GM12891 (cell line): ENCODE measurements at regions not wholly inside any gene's neighbourhood (a gene's known extent, or its start where the extent isn't known, plus 50 kb on each side); places are given as distances from the start of the nearest gene placed in this dataset.
A peak's percentile ranks its signal among the peaks of the same experiment; 100 is the strongest.

ENCODE experiments used
- DNase-seq: peaks from one replicate; pipeline ENCODE4 v3.0.0; 2011; ENCODE audit warnings: low spot score; ENCODE audit not compliant: insufficient read length
- FAIRE-seq: peaks from 2 replicates; lab custom pipeline; 2011; peaks lifted over from hg19 to GRCh38; lab: Jason Lieb, UNC
- PAX5 ChIP-seq: IDR thresholded peaks from 2 replicates; pipeline ENCODE4 v1.6.1; 2011; ENCODE audit warnings: low read length, moderate library complexity, mild to moderate bottlenecking; ENCODE audit not compliant: insufficient read depth, severe bottlenecking
- POLR2A ChIP-seq: IDR thresholded peaks from 2 replicates; pipeline ENCODE4 v1.6.1; 2011; ENCODE audit warnings: low read depth, low read length, control low read depth
- POLR2AphosphoS5 ChIP-seq: IDR thresholded peaks from 2 replicates; pipeline ENCODE4 v1.6.1; 2011; ENCODE audit warnings: low read depth, low read length, control low read depth
- POU2F2 ChIP-seq: IDR thresholded peaks from 2 replicates; pipeline ENCODE4 v1.6.1; 2011; ENCODE audit warnings: low read depth, mild to moderate bottlenecking, control low read depth, low read length, moderate library complexity
- SPI1 ChIP-seq: IDR thresholded peaks from 2 replicates; pipeline ENCODE4 v1.6.1; 2011; ENCODE audit warnings: low read depth, low read length, control low read depth
- TAF1 ChIP-seq: IDR thresholded peaks from 2 replicates; pipeline ENCODE4 v1.6.1; 2011; ENCODE audit warnings: low read depth, low read length, control low read depth

GRCh38 chr2:47256416-47257087 is 80.2 kb upstream of the CALM2 start:
- TF ChIP-seq POLR2AphosphoS5 (no peak), PAX5 (no peak), POLR2A (no peak), POU2F2 (no peak), SPI1 (no peak), TAF1 (no peak)
- no peak for FAIRE-seq
- DNase-seq = no peak

GRCh38 chr2:47255794-47256193 is 79.5 kb upstream of the CALM2 start:
- TF ChIP-seq POLR2AphosphoS5 (no peak), POU2F2 (no peak), PAX5 (no peak), TAF1 (no peak), POLR2A (no peak), SPI1 (no peak)
- no peak for FAIRE-seq
- no peak for DNase-seq

- no peak for TF ChIP-seq PAX5
- no peak for TF ChIP-seq POU2F2
- TF ChIP-seq TAF1 = no peak
- TF ChIP-seq SPI1 = peak; percentile 87
- FAIRE-seq = peak; percentile 48
- no peak for DNase-seq
Observed at GRCh38 chr2:47254464-47254863, 78.2 kb upstream of the CALM2 start.

GRCh38 chr2:47253447-47253846 is 77.1 kb upstream of the CALM2 start:
- DNase-seq = no peak
- no peak for FAIRE-seq
- TF ChIP-seq PAX5 (no peak), TAF1 (no peak), POU2F2 (no peak), POLR2AphosphoS5 (no peak), SPI1 (no peak), POLR2A (no peak)

- TF ChIP-seq POU2F2 = no peak
- TF ChIP-seq PAX5 = no peak
- no peak for FAIRE-seq
- DNase-seq = no peak
Observed at GRCh38 chr2:47251404-47251675, 75.0 kb upstream of the CALM2 start.

GRCh38 chr2:47250586-47251403 is 74.5 kb upstream of the CALM2 start:
- no peak for DNase-seq
- FAIRE-seq = no peak
- TF ChIP-seq POLR2AphosphoS5 (no peak), SPI1 (no peak), TAF1 (no peak), PAX5 (no peak), POU2F2 (no peak), POLR2A (no peak)

GRCh38 chr2:47249931-47250330 is 73.6 kb upstream of the CALM2 start:
- no peak for TF ChIP-seq PAX5
- no peak for TF ChIP-seq POU2F2
- TF ChIP-seq SPI1 = no peak
- TF ChIP-seq TAF1 = no peak
- no peak for TF ChIP-seq POLR2A
- TF ChIP-seq POLR2AphosphoS5 = no peak
- no peak for DNase-seq
- FAIRE-seq = no peak

- TF ChIP-seq POLR2A = no peak
- no peak for TF ChIP-seq POLR2AphosphoS5
- TF ChIP-seq POU2F2 = no peak
- no peak for TF ChIP-seq SPI1
- TF ChIP-seq PAX5 = no peak
- no peak for TF ChIP-seq TAF1
Observed at GRCh38 chr2:47249157-47249900, 73.0 kb upstream of the CALM2 start.

GRCh38 chr2:47243596-47244323 is 67.4 kb upstream of the CALM2 start:
- FAIRE-seq (no peak), DNase-seq (no peak)

More at GRCh38 chr2:47249157-47249900, 73.0 kb upstream of the CALM2 start:
- no peak for DNase-seq
- no peak for FAIRE-seq

More at GRCh38 chr2:47243596-47244323, 67.4 kb upstream of the CALM2 start:
- no peak for TF ChIP-seq SPI1
- no peak for TF ChIP-seq POLR2A
- TF ChIP-seq PAX5 = no peak
